A549 (cell line): ENCODE measurements at regions not wholly inside any gene's neighbourhood (a gene's known extent, or its start where the extent isn't known, plus 50 kb on each side); places are given as distances from the start of the nearest gene placed in this dataset.

Experiments
- BCL3 ChIP-seq: fragments of >200 bp; sonication (Bioruptor Twin); formaldehyde crosslinking; IDR thresholded peaks from 3 replicates; pipeline ENCODE4 v1.6.1; 2016
- CBX2 ChIP-seq: fragments of 200-600 bp; sonication (generic); IDR thresholded peaks from 2 replicates; pipeline ENCODE4 v1.6.1; 2016; ENCODE audit warnings: low read depth, mild to moderate bottlenecking, borderline replicate concordance
- CBX8 ChIP-seq: fragments of 200-600 bp; sonication (generic); IDR thresholded peaks from 2 replicates; pipeline ENCODE4 v1.6.1; 2016
- CTCF ChIP-seq: fragments of >200 bp; sonication (Bioruptor Twin); formaldehyde crosslinking; IDR thresholded peaks from 3 replicates; pipeline ENCODE4 v1.5.1; 2016
- EP300 ChIP-seq, 2 experiments: fragments of >200 bp; sonication (Bioruptor Twin); formaldehyde crosslinking; IDR thresholded peaks; 2 replicates in 1 of 2; 3 replicates in 1 of 2; pipeline ENCODE4 v1.6.1; 2016 to 2017
- FOSB ChIP-seq: fragments of 250-450 bp; sonication (Bioruptor Pico); IDR thresholded peaks from 2 replicates; pipeline ENCODE4 v1.5.0; 2020; ENCODE audit warnings: mild to moderate bottlenecking, moderate library complexity
- MAX ChIP-seq: IDR thresholded peaks from 2 replicates; pipeline ENCODE4 v1.6.1; 2012
- MAZ ChIP-seq: fragments of 150-350 bp; IDR thresholded peaks from 2 replicates; pipeline ENCODE4 v1.6.1; 2014; ENCODE audit warnings: antibody characterized with exemption, low read depth, low read length, borderline replicate concordance
- PHF8 ChIP-seq: fragments of 200-600 bp; sonication (generic); IDR thresholded peaks from 2 replicates; pipeline ENCODE4 v1.6.1; 2016; ENCODE audit warnings: low read depth, mild to moderate bottlenecking, antibody characterized with exemption, moderate library complexity, borderline replicate concordance
- POLR2A ChIP-seq: IDR thresholded peaks from 2 replicates; pipeline ENCODE4 v1.6.1; 2012; ENCODE audit warnings: mild to moderate bottlenecking, low read length
- RAD21 ChIP-seq, 2 experiments: fragments of >200 bp in 1 of 2; sonication (Bioruptor Twin) in 1 of 2; formaldehyde crosslinking in 1 of 2; IDR thresholded peaks in 1 of 2; conservative IDR thresholded peaks in 1 of 2; 2 replicates in 1 of 2; 3 replicates in 1 of 2; pipeline ENCODE4 v1.6.1; 2012 to 2018; ENCODE audit warnings: inconsistent platforms in 1 of 2
- RNF2 ChIP-seq: fragments of 200-600 bp; sonication (generic); IDR thresholded peaks from 2 replicates; pipeline ENCODE4 v1.6.1; 2016; ENCODE audit warnings: low read depth, mild to moderate bottlenecking, antibody characterized with exemption, moderate library complexity, borderline replicate concordance
- ZC3H11A ChIP-seq: fragments of 450-650 bp; IDR thresholded peaks from 2 replicates; pipeline ENCODE4 v1.6.1; 2014; ENCODE audit warnings: antibody characterized with exemption, mild to moderate bottlenecking

GRCh38 chr6:106870824-106871717 is 103.5 kb downstream of the CD24 start:
- TF ChIP-seq CTCF (no peak), POLR2A (no peak), MAZ (no peak), MAX (no peak), BCL3 (no peak), ZC3H11A (no peak), CBX2 (no peak), PHF8 (no peak), EP300 (IDR thresholded peaks at IDR 0.05) (peak in 1 of 2 experiments; percentile 33; a peak in 1 of 5 replicates), CBX8 (no peak), RAD21 (conservative IDR thresholded peaks at IDR 0.05 in 1 of 2, IDR thresholded peaks at IDR 0.05 in 1 of 2) (peak in 1 of 2 experiments; percentile 26; a peak in 1 of 5 replicates), RNF2 (no peak), FOSB (CRISPR knock-in tag) (no peak)
